DOHH2 (cell line): ENCODE measurements at regions not wholly inside any gene's neighbourhood (a gene's known extent, or its start where the extent isn't known, plus 50 kb on each side); places are given as distances from the start of the nearest gene placed in this dataset.

Experiments
- H3F3A ChIP-seq: fragments of 200-600 bp; sonication (generic), shearing (Covaris generic); 2 replicates; pipeline ENCODE4 v1.6.0; 2016; ENCODE audit warnings: antibody characterized with exemption, mild to moderate bottlenecking; ENCODE audit not compliant: control insufficient read depth, insufficient read depth
- H3K27ac ChIP-seq: fragments of 200-600 bp; sonication (generic); 2 replicates; pipeline ENCODE4 v1.5.1; 2014; ENCODE audit warnings: low read depth, mild to moderate bottlenecking, low read length, moderate library complexity
- H3K27me3 ChIP-seq: fragments of 200-600 bp; sonication (generic); 2 replicates; pipeline ENCODE4 v1.6.1; 2014; ENCODE audit warnings: mild to moderate bottlenecking, low read length, mixed read lengths; ENCODE audit not compliant: control insufficient read depth
- H3K36me3 ChIP-seq: fragments of 200-600 bp; sonication (generic); 2 replicates; pipeline ENCODE4 v1.6.1; 2014; ENCODE audit warnings: mild to moderate bottlenecking, low read length, moderate library complexity, mixed read lengths; ENCODE audit not compliant: control insufficient read depth
- H3K4me1 ChIP-seq: fragments of 200-600 bp; sonication (generic); 2 replicates; pipeline ENCODE4 v1.6.1; 2014; ENCODE audit warnings: mild to moderate bottlenecking, low read length, mixed read lengths; ENCODE audit not compliant: control insufficient read depth
- H3K4me2 ChIP-seq: fragments of 200-600 bp; sonication (generic); 2 replicates; pipeline ENCODE4 v1.6.0; 2014; ENCODE audit warnings: mild to moderate bottlenecking, low read length, moderate library complexity
- H3K4me3 ChIP-seq: fragments of 200-600 bp; sonication (generic); 2 replicates; pipeline ENCODE4 v1.5.1; 2014; ENCODE audit warnings: mild to moderate bottlenecking, low read length, mixed read lengths
- H3K79me2 ChIP-seq: fragments of 200-600 bp; sonication (generic); 2 replicates; pipeline ENCODE4 v1.6.1; 2014; ENCODE audit warnings: mild to moderate bottlenecking, low read length, mixed read lengths; ENCODE audit not compliant: control insufficient read depth
- H3K9me2 ChIP-seq: fragments of 200-600 bp; sonication (generic); replicated peaks from 2 replicates; pipeline ENCODE4 v1.6.1; 2014; ENCODE audit warnings: mild to moderate bottlenecking, low read length, mixed read lengths; ENCODE audit not compliant: control insufficient read depth
- H3K9me3 ChIP-seq: fragments of 200-600 bp; sonication (generic); 2 replicates; pipeline ENCODE4 v1.6.1; 2014; ENCODE audit warnings: antibody characterized with exemption, low read length, mixed read lengths; ENCODE audit not compliant: control insufficient read depth, insufficient read depth
- H4K20me1 ChIP-seq: fragments of 200-600 bp; sonication (generic); 2 replicates; pipeline ENCODE4 v1.6.0; 2014; ENCODE audit warnings: low read depth, mild to moderate bottlenecking, antibody characterized with exemption, low read length, moderate library complexity; ENCODE audit not compliant: control insufficient read depth, insufficient read depth
- CTCF ChIP-seq: fragments of 200-600 bp; sonication (generic); IDR thresholded peaks from one replicate; pipeline ENCODE4 v1.5.1; 2014; ENCODE audit warnings: antibody characterized with exemption, mild to moderate bottlenecking, low read depth, low read length; ENCODE audit not compliant: poor library complexity, severe bottlenecking
- EZH2phosphoT487 ChIP-seq: fragments of 200-600 bp; sonication (generic); IDR thresholded peaks from 2 replicates; pipeline ENCODE4 v1.6.1; 2017; ENCODE audit warnings: borderline replicate concordance, mild to moderate bottlenecking, antibody characterized with exemption, low read length, moderate library complexity, mixed read lengths

- Histone ChIP-seq H3K9me3 (no peaks in the 10 kb centered on the region), H3K4me3 (no peak overlapping the region), H3K27me3 (no peaks in the 10 kb centered on the region), H3K4me1 (no peaks in the 10 kb centered on the region), H3K36me3 (no peaks in the 10 kb centered on the region), H3K79me2 (no peaks in the 10 kb centered on the region), H3K27ac (no peak overlapping the region), H4K20me1 (no peaks in the 10 kb centered on the region), H3K4me2 (no peak overlapping the region), H3K9me2 (no peaks in the 10 kb centered on the region), H3F3A (no peaks in the 10 kb centered on the region)
- TF ChIP-seq EZH2phosphoT487, result no peak
- TF ChIP-seq CTCF, result no peak
These were observed 575.7 kb upstream of the MARCKS start for GRCh38 chr6:113281431-113281830.

- H3K4me1 ChIP-seq, result no peaks in the 10 kb centered on the region
- TF ChIP-seq CTCF (no peak), EZH2phosphoT487 (no peak)
- no peak overlapping the region for H3K4me3 ChIP-seq
These were observed 569.7 kb upstream of the MARCKS start for GRCh38 chr6:113287396-113287795.

GRCh38 chr6:113288409-113288808, 568.7 kb upstream of the MARCKS start:
- Histone ChIP-seq H3K4me1 (no peaks in the 10 kb centered on the region), H3K9me3 (no peaks in the 10 kb centered on the region), H3K79me2 (no peaks in the 10 kb centered on the region), H3K4me3 (no peak overlapping the region), H3K36me3 (no peaks in the 10 kb centered on the region), H3K4me2 (no peak overlapping the region), H3F3A (no peaks in the 10 kb centered on the region), H4K20me1 (no peaks in the 10 kb centered on the region), H3K27ac (no peak overlapping the region), H3K9me2 (no peaks in the 10 kb centered on the region), H3K27me3 (no peaks in the 10 kb centered on the region)
- no peak for TF ChIP-seq EZH2phosphoT487
- no peak for TF ChIP-seq CTCF

More at GRCh38 chr6:113287396-113287795, 569.7 kb upstream of the MARCKS start:
- H3K36me3 ChIP-seq, result no peaks in the 10 kb centered on the region
- no peaks in the 10 kb centered on the region for H3K27me3 ChIP-seq
- H3K9me3 ChIP-seq, result no peaks in the 10 kb centered on the region
- H4K20me1 ChIP-seq, result no peaks in the 10 kb centered on the region
- no peak overlapping the region for H3K27ac ChIP-seq
- no peaks in the 10 kb centered on the region for H3K79me2 ChIP-seq
- no peak overlapping the region for H3K4me2 ChIP-seq
- no peaks in the 10 kb centered on the region for H3F3A ChIP-seq
- H3K9me2 ChIP-seq, result no peaks in the 10 kb centered on the region

GRCh38 chr6:113289166-113289565, 568.0 kb upstream of the MARCKS start:
- Histone ChIP-seq H3K9me3 (no peaks in the 10 kb centered on the region), H3K27me3 (no peaks in the 10 kb centered on the region), H3K36me3 (no peaks in the 10 kb centered on the region), H3K4me3 (no peak overlapping the region), H3K4me1 (no peaks in the 10 kb centered on the region), H4K20me1 (no peaks in the 10 kb centered on the region), H3K9me2 (no peaks in the 10 kb centered on the region), H3F3A (no peaks in the 10 kb centered on the region), H3K4me2 (no peak overlapping the region), H3K27ac (no peak overlapping the region), H3K79me2 (no peaks in the 10 kb centered on the region)
- TF ChIP-seq EZH2phosphoT487 (no peak), CTCF (no peak)
